Activated CD4-positive, alpha-beta T cell treated with anti-CD3 and anti-CD28 coated beads, Interleukin-10, Interleukin-2, amounts not matched to agents 100 ng/mL and 50 ng/mL, durations not matched to agents 16 hours and 8 hours (primary cell): ENCODE measurements at regions not wholly inside any gene's neighbourhood (a gene's known extent, or its start where the extent isn't known, plus 50 kb on each side); places are given as distances from the start of the nearest gene placed in this dataset.
"Not testable (repeated sequence)": the region's sequence is repeated elsewhere in the genome, so short reads cannot be mapped to it uniquely, and the experiment has no call there.

Source experiments
- DNase-seq: peaks from one replicate; pipeline ENCODE4 v3.0.0-alpha.2; 2020

DNA sequence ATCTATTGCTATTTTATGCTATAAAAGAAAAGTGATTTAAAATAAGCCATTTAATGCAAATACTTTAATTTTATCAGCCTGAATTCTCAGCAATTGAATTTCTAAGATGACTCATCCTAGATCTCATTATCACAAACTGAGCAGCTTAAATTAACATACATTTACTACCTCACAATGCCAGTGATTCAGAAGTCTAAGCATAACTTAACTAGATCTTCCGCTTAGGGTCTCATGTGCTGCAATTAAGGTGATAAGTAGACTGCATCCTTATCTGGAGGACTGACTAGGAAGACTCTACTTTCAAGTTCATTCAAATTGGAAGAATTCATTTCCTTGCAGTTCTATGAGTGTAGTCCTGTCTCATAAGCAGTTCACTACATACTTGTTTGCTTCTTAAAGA is 286.6 kb downstream of the COL11A1 start:
- DNase-seq = no peak

DNA sequence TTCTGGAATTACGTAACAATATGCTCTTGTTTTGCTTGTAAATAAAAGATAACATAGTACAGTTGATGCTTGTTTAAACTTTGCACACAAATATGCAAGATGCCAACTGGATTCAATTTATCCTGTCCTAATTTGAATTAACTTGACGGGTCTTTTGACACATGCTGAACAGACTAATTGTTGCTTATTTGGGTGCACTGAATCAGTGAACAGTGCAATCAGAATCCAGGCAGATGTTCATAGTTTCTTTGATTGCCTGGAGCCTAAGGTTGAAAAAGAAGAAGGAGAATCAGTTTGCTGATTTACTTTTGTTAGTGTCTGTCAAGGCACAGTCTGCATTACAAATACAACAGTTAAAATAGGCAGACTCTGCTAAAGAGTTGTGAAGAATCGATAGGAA is 307.9 kb downstream of the COL11A1 start:
- no peak for DNase-seq

DNA sequence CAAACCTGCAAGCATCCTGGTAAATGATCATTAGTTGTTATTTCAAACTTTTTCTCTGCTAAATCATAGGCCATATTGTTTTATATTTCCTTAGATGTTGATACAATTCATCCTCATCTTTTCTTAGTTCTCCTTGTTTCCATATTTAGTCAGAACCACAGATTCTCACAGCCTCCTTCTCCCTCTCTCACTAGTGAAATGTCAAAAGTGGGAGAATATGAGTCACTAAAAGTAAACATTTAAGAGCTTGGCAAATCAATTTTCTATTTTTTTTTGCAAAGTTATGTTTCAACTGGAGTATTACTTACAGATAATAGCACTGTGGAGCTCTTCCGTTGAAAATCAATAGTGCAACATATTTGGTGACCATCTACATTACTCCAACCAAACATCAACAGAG is 308.8 kb downstream of the COL11A1 start:
- no peak for DNase-seq

DNA sequence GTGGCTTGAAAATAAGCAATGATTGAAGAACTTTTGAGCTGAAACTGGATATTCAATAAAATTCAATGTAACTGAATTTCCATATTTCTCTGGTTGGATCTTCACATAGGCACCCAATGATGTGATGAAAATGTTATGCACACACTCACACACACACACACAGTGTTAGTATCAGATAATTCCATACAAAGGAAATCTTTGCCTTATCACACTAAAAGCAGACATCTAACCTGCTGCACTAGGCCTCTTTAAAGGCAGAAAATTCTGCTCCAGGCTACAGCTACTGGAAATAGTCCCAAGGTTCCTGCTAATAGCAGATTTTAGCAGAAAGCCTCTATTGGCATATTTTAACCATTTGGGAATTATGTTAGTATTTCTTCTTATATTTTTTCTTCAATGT is 309.6 kb downstream of the COL11A1 start:
- DNase-seq = no peak

- DNase-seq = no peak
These were observed 311.9 kb downstream of the COL11A1 start for GRCh38 chr1:102796429-102796828.

DNA sequence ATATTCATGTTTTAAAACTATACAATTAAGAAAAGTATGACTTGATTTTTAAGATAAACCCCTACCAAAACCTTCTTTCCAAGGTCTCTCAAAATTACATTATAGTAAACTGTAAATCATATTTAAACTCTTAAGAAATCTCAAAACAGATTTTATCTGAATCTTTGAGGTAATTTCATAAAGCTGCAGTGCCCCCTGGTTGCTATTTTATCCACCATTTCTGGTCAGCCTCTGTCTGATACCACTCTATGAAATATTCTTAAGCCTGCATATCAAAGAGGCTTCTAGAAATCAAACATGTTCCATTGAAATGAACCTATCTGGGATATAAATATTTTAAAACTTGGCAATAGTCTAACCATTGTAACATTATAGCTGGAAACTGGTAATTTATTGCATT is 317.3 kb downstream of the COL11A1 start:
- DNase-seq = no peak

DNA sequence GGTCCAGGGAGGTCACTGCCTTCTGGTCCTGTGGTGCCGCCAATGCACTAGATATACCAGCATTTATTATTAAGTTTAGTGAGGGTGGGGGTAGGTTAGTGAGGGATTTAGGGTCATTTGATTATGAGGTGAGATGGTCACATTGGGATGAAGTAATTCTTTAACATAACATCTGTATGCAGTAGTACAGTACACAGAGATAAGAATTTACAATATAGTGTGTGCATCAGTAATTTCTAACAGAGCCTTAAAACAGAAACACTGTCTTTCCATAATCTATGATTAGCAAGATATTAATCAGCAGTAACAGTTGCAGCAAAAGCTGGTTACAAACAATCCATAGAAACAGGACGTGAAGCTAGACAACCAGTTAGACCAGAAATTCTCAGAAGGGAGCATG is 318.4 kb downstream of the COL11A1 start:
- not testable (repeated sequence) for DNase-seq

GRCh38 chr1:102783487-102783886 is 324.8 kb downstream of the COL11A1 start:
- no peak for DNase-seq

DNA sequence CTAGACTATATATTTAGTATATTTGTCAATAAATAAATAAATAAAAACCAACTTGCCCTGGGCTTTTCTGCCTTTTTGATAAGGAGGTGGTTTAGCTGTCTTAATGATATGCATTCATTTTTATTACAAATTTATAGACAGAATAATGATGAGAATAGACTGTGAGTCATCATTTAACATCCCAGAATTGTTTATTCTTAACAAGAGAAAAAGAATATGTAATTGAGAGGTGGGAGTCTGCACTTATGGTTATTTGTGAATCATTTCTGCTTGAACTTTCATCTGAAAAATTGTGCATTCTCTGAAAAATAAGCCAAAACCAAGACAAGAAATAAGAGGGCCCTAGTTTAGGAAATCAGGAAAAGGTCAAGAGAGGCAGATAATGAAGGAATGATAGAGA is 326.2 kb downstream of the COL11A1 start:
- no peak for DNase-seq

DNA sequence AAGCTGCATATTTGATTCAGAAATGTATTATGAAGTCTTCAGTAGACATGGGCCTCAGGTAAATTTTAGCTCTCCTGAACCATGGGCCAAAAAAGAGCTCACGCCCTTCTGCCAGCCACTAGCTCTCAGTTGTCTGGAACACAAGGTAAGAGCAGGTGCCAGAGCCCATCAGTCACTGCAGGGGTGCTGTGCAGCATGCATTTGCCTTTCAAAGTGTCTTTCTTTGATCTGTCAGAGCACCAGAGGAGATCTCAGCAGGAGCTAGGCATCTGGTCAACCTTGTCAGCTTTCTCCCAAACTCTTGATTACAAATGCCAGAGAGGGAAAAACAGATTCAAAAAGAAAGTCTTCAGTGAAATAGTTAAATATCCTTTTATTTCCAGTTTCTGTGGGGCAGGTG is 332.3 kb downstream of the COL11A1 start:
- DNase-seq = no peak

DNA sequence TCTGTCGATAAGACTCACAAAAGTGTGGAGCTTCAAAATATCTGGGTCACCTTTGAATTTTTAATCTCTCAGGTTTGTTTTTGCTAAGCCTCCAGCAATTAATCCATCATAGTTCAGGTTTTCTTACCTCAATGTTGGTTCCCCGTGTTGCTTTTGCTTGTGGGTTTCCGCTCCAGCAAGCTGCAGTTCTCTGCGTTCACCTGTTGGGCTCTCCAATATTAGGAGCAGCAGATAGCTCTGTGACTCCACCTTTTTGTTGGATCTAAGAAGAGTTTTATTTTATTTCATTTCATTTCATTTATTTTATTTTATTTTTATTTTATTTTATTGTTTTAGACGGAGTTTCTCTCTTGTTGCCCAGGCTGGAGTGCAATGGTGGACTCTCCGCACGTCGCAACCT is 335.5 kb downstream of the COL11A1 start:
- DNase-seq = no peak

DNA sequence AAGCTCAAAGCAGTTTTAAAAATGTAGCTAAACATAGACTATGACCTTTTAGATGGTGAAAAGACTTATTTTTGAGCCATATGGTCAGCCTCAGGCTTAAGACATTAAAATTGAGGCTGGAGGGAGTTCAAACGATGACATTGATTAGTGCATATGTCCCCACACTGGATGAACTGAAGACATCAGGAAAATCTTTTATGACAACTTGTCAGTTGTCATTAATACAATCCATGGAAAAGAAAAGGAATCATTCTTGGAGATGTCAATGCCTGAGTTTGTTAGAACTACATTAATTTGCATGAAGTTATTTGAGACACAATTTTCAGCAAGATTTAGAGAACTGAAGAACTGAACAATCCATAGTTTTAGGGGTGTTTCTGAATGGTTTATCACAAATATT is 349.9 kb downstream of the COL11A1 start:
- no peak for DNase-seq

- DNase-seq = no peak
These were observed 351.0 kb downstream of the COL11A1 start for GRCh38 chr1:102757363-102757762.

DNA sequence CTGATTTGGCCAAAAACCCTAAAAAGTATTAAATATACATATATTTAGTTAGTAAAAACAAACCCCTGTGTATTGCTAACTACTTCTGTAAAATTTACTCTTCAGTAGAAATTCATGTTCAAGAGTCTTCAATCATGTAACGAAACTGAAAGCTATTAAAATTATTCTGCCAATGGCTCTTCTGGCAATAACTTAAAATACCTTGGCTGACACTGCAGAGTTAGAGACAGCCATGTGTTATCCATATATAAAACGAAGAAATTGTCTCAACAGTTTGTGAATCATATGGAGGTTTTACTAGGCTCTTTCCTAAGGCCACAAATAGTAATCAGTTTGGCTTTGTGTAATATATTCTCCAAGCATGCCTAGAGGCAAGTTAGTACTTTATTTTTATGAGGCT is 357.2 kb downstream of the COL11A1 start:
- DNase-seq = no peak

- no peak for DNase-seq
These were observed 365.9 kb downstream of the COL11A1 start for GRCh38 chr1:102742426-102742825.

DNA sequence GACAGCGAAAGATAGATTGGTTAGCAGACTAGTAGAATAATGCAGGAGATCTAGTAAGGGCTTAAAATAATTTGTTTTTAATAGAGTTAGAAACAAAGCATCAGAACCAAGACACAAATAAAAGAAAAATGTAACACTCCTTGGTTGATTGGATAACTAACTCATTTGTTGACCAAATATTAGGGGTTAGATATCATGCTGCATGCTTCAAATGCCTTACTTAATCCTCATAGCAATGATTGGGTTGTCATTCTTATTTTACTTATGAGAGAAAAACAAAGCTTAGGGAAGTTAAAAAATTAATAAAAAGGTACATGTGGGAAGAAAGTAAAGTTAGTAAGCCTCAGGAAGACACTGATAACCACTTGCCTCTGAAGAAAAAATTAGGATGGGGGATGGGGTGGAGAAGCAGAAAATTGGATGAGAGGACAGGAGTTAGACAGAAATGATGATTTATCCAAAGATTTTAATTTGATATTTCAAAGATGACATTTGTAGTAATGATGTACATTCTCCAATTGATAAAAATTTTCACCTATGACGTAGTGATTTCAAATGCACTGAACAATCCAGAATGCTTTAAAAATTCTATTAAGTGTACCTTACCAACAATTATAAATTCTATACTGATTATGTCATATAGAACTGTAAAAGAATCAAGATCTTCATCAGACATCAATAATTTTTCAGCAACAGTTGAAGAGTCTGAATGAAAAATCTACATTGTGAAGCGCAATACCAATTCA is 374.7 kb downstream of the COL11A1 start:
- no peak for DNase-seq

GRCh38 chr1:102732927-102733326 is 375.4 kb downstream of the COL11A1 start:
- no peak for DNase-seq

- no peak for DNase-seq
These were observed 381.9 kb downstream of the COL11A1 start for GRCh38 chr1:102726417-102726816.

DNA sequence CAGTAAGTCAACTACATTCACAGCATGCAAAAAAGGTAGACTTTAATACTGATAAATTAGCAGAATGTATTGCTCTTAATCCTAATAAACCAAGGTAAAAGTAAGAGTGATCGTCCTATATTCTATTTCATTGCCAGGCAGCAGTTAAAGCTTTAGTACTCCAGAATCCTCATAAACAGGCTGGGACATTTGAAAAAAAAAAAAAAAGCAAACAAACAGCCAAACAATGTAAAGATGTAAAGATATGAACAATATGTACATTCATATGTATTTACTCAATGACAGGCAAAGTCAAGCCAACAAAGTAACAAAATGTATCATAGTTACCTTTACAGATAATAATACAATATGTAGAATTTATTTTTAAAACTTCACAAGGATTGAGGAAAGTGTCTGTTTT is 383.6 kb downstream of the COL11A1 start:
- DNase-seq = no peak

DNA sequence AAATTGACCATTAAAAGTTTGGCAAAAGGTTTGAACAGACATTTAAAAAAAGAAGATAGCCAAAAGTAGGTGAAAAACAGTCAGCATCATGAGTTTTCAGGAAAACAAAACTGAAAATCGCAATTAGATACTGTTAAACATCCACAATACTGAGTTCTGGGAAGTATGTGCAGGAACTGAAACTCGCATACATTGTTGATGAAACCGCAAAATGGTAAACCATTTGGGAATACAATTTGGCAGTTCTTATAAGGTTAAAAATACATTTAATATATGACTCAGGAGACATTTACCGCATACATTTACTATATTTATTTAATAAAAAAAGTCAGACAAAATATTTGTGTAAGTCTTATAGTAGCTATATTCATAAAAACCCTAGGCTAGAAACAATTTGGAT is 393.2 kb downstream of the COL11A1 start:
- no peak for DNase-seq

DNA sequence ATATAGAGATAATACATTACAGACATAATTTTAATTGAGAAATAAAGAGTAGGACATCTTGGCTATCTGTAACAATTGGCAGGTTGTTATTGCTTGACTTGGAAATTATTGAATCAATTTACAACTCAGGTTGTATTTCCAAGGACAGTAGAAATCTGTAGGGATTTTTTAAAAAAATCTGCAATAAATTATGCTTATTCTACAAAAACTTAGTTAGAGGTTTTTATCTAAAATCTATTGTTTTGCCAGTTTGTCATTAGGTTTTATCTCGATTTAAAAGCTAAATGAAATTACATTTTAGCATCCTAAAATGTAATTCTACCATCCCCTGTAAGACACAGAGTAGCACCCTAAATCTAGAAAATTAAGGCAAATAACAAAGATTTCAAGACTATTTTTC is 408.8 kb downstream of the COL11A1 start:
- no peak for DNase-seq

DNA sequence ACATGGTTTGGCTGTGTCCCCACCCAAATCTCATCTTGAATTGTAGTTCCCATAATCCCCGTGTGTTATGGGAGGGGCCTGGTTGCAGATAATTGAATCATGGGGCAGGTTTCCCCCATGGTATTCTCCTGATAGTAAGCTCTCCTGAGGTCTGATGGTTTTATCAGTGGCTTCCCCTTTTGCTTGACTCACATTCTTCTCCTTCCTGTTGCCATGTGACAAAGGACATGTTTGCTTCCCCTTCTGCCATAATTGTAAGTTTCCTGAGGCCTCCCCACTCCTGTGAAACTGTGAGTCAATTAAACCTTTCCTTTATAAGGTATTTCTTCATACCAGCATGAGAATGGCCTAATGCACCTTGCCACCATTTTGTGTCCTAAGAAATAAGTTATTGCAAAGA is 415.0 kb downstream of the COL11A1 start:
- DNase-seq = no peak

DNA sequence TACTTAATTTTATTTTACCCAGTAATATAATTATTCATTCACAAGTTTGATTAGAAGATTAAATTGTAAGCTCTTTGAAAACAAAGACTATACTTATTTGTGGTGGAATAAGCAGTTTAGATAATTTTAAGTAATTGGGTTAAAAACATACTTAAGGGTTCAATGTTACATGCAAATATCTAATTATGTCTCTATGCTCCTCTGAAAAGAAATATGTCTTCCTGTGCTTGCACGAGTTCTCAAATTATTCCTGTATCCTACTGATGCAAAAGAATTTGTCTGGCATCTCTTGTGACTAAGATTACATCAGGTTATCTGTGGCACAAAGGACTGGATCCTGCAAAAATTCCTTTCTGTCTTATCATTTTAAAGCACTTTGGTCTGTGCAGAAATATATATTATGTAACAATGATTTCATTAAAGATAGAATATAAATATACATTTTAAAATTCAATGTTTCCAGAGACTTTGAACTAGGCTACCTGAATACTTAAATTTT is 416.7 kb downstream of the COL11A1 start:
- no peak for DNase-seq

- no peak for DNase-seq
These were observed 420.9 kb downstream of the COL11A1 start for GRCh38 chr1:102687383-102687782.

- DNase-seq = no peak
These were observed 446.8 kb downstream of the COL11A1 start for GRCh38 chr1:102661481-102661880.
